ENCODE measurements at regions not wholly inside any gene's neighbourhood (a gene's known extent, or its start where the extent isn't known, plus 50 kb on each side); places are given as distances from the start of the nearest gene placed in this dataset.

DNA sequence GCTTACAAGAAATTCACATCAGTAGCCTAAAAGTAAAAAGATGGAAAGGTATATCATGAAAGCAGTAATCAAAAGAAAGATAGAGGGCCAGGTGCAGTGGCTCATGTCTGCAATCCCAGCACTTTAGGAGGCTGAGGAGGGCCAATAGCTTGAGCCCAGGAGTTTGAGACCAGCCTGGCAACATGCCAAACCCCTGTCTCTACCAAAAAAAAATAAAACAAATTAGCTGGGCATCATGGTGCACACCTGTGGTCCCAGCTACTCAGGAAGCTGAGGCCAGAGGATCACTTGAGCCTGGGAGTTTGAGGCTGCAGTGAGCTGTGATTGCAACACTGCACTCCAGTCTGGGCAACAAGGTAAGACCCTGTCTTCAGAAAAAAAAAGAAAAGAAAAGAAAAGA, 55.5 kb downstream of the GSPT2 start:
- no peak for TF ChIP-seq POLR2A (IDR thresholded peaks at IDR 0.05; ENCODE audit: low read depth)
- TF ChIP-seq, protein P1, sequence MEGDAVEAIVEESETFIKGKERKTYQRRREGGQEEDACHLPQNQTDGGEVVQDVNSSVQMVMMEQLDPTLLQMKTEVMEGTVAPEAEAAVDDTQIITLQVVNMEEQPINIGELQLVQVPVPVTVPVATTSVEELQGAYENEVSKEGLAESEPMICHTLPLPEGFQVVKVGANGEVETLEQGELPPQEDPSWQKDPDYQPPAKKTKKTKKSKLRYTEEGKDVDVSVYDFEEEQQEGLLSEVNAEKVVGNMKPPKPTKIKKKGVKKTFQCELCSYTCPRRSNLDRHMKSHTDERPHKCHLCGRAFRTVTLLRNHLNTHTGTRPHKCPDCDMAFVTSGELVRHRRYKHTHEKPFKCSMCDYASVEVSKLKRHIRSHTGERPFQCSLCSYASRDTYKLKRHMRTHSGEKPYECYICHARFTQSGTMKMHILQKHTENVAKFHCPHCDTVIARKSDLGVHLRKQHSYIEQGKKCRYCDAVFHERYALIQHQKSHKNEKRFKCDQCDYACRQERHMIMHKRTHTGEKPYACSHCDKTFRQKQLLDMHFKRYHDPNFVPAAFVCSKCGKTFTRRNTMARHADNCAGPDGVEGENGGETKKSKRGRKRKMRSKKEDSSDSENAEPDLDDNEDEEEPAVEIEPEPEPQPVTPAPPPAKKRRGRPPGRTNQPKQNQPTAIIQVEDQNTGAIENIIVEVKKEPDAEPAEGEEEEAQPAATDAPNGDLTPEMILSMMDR (IDR thresholded peaks at IDR 0.05): no peak
- TF ChIP-seq POLR2AphosphoS5 (IDR thresholded peaks at IDR 0.05): no peak

Data from esophagus muscularis mucosa (tissue), 3 donors.